ENCODE measurements at regions not wholly inside any gene's neighbourhood (a gene's known extent, or its start where the extent isn't known, plus 50 kb on each side); places are given as distances from the start of the nearest gene placed in this dataset.

DNA sequence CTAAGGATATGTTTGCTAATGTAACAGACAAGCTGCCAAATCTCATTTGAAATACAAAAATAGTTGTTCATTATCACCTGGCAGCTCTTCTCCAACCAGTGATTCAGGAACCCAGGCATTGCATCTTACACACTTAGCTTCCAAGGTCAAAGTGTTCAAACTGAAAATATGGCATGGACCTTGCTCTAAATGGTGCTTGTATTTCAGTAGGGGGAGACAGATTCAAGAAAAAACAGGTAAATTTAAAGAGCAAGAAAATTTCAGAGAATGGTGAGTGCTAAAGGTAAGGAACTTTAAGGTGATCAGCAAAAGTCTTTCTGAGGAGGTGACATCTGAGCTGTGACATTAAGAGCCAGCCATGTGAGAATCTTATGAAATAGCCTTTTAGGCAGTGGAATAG is 82.8 kb upstream of the E2F8 start:
- ChIA-PET POLR2A (no interaction called here), CTCF (no interaction called here)
- Histone ChIP-seq H3K79me2 (ENCODE audit: control insufficient read depth, insufficient read depth, low read length) (no peaks in the 10 kb centered on the region), H3K36me3 (replicated peaks in 1 of 2; ENCODE audit: control extremely low read depth in 1 of 2, control insufficient read depth in 1 of 2, extremely low read depth in 1 of 2, insufficient read depth in 2 of 2, low read length in 1 of 2) (no peaks in the 10 kb centered on the region), H3K27me3 (replicated peaks in 1 of 4; ENCODE audit: control extremely low read depth in 1 of 4, control insufficient read depth in 3 of 4, insufficient read depth in 4 of 4, low read length in 3 of 4) (peaks cover 0 to 11% (median 2%) of the 10 kb centered on the region in 4 experiments), H4K20me1 (ENCODE audit: control insufficient read depth, insufficient read depth, low read length, poor library complexity, severe bottlenecking) (no peaks in the 10 kb centered on the region), H3K4me3 (ENCODE audit: control extremely low read depth in 1 of 5, extremely low read depth in 1 of 5, insufficient read depth in 1 of 5, low read depth in 2 of 5, low read length in 4 of 5) (no peak overlapping the region), H3K4me2 (replicated peaks; ENCODE audit: low read depth, low read length, poor library complexity, severe bottlenecking) (no peak overlapping the region), H3K9me3 (ENCODE audit: control extremely low read depth in 1 of 3, control insufficient read depth in 2 of 3, insufficient read depth in 1 of 3, low read length in 2 of 3) (no peaks in the 10 kb centered on the region), H3K4me1 (ENCODE audit: control insufficient read depth in 2 of 2, insufficient read depth in 2 of 2, low read length in 2 of 2) (no peaks in the 10 kb centered on the region), H3K9ac (ENCODE audit: low read length) (no peak overlapping the region), H2AFZ (ENCODE audit: insufficient read depth, low read depth, low read length, poor library complexity, severe bottlenecking) (no peak overlapping the region), H3K27ac (ENCODE audit: low read length in 2 of 2) (no peak overlapping the region)
- H3K27ac Mint-ChIP-seq, result no peak overlapping the region
- H3K27me3 Mint-ChIP-seq, result peaks cover 38% of the 10 kb centered on the region
- DNase-seq, result no peak
- H3K4me3 Mint-ChIP-seq, result no peak overlapping the region
- H3K9me3 Mint-ChIP-seq (ENCODE audit: insufficient read depth), result no peaks in the 10 kb centered on the region
- intact Hi-C loops (cut with micrococcal nuclease), result no loop called here
- TF ChIP-seq EZH2 (IDR thresholded peaks at IDR 0.05; ENCODE audit: borderline replicate concordance, insufficient read depth, low read depth, low read length, poor library complexity, severe bottlenecking), result no peak
- TF ChIP-seq, protein P1, sequence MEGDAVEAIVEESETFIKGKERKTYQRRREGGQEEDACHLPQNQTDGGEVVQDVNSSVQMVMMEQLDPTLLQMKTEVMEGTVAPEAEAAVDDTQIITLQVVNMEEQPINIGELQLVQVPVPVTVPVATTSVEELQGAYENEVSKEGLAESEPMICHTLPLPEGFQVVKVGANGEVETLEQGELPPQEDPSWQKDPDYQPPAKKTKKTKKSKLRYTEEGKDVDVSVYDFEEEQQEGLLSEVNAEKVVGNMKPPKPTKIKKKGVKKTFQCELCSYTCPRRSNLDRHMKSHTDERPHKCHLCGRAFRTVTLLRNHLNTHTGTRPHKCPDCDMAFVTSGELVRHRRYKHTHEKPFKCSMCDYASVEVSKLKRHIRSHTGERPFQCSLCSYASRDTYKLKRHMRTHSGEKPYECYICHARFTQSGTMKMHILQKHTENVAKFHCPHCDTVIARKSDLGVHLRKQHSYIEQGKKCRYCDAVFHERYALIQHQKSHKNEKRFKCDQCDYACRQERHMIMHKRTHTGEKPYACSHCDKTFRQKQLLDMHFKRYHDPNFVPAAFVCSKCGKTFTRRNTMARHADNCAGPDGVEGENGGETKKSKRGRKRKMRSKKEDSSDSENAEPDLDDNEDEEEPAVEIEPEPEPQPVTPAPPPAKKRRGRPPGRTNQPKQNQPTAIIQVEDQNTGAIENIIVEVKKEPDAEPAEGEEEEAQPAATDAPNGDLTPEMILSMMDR (IDR thresholded peaks at IDR 0.05), result no peak
- no peaks in the 10 kb centered on the region for H3K4me1 Mint-ChIP-seq
- ATAC-seq (ENCODE audit: low read depth), result no peak

DNA sequence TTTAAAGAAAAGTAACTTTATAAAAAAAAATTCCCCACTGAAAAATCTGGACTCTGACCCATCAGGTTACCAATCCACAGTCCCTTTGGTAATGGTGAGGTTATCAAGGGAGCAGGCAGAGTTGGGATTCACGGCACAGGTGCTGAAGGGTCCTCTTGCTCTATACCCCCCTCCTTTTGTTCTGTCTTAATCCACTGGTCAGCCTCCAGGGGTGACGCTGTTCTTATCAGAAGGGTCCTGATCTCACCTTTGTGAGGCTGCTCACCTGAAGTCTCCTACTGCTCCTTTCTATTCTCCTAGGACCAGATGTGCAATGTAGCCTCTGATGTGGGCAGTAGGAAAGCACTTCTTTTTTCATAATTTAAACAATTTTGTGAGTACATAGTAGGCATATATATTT is 80.6 kb upstream of the E2F8 start:
- no peaks in the 10 kb centered on the region for H3K4me1 ChIP-seq (ENCODE audit: control insufficient read depth in 2 of 2, insufficient read depth in 2 of 2, low read length in 2 of 2)
- H4K20me1 ChIP-seq (ENCODE audit: control insufficient read depth, insufficient read depth, low read length, poor library complexity, severe bottlenecking), result no peaks in the 10 kb centered on the region
- no peak overlapping the region for H3K9ac ChIP-seq (ENCODE audit: low read length)
- H3K27me3 ChIP-seq (replicated peaks in 1 of 4; ENCODE audit: control extremely low read depth in 1 of 4, control insufficient read depth in 3 of 4, insufficient read depth in 4 of 4, low read length in 3 of 4), result peaks cover 0 to 11% (median 2%) of the 10 kb centered on the region in 4 experiments
- intact Hi-C loops (cut with micrococcal nuclease), result no loop called here
- H3K4me3 Mint-ChIP-seq, result no peak overlapping the region
- no peak overlapping the region for H2AFZ ChIP-seq (ENCODE audit: insufficient read depth, low read depth, low read length, poor library complexity, severe bottlenecking)
- no peaks in the 10 kb centered on the region for H3K79me2 ChIP-seq (ENCODE audit: control insufficient read depth, insufficient read depth, low read length)
- no peak overlapping the region for H3K27ac ChIP-seq (ENCODE audit: low read length in 2 of 2)
- H3K4me3 ChIP-seq (ENCODE audit: control extremely low read depth in 1 of 5, extremely low read depth in 1 of 5, insufficient read depth in 1 of 5, low read depth in 2 of 5, low read length in 4 of 5), result no peak overlapping the region
- no peaks in the 10 kb centered on the region for H3K9me3 Mint-ChIP-seq (ENCODE audit: insufficient read depth)
- H3K4me2 ChIP-seq (replicated peaks; ENCODE audit: low read depth, low read length, poor library complexity, severe bottlenecking), result no peak overlapping the region
- no peak overlapping the region for H3K27ac Mint-ChIP-seq
- no peak for ATAC-seq (ENCODE audit: low read depth)
- no peaks in the 10 kb centered on the region for H3K36me3 ChIP-seq (replicated peaks in 1 of 2; ENCODE audit: control extremely low read depth in 1 of 2, control insufficient read depth in 1 of 2, extremely low read depth in 1 of 2, insufficient read depth in 2 of 2, low read length in 1 of 2)
- ChIA-PET POLR2A (no interaction called here), CTCF (no interaction called here)
- no peaks in the 10 kb centered on the region for H3K9me3 ChIP-seq (ENCODE audit: control extremely low read depth in 1 of 3, control insufficient read depth in 2 of 3, insufficient read depth in 1 of 3, low read length in 2 of 3)
- no peak for TF ChIP-seq EZH2 (IDR thresholded peaks at IDR 0.05; ENCODE audit: borderline replicate concordance, insufficient read depth, low read depth, low read length, poor library complexity, severe bottlenecking)
- TF ChIP-seq, protein P1 (IDR thresholded peaks at IDR 0.05), result no peak
- DNase-seq, result no peak
- 81% methylated on average over 2 of the region's 2 CpGs for WGBS (ENCODE audit: insufficient coverage)
- peaks cover 36% of the 10 kb centered on the region for H3K27me3 Mint-ChIP-seq
- no peaks in the 10 kb centered on the region for H3K4me1 Mint-ChIP-seq

Data from B cell (primary cell).